GM13977 (cell line): ENCODE measurements at regions not wholly inside any gene's neighbourhood (a gene's known extent, or its start where the extent isn't known, plus 50 kb on each side); places are given as distances from the start of the nearest gene placed in this dataset.

Experiments
- DNase-seq: peaks from one replicate; pipeline ENCODE4 v3.0.0; 2012; ENCODE audit warnings: low spot score
- CTCF ChIP-seq: IDR thresholded peaks from 2 replicates; pipeline ENCODE4 v1.5.1; 2012; ENCODE audit warnings: mild to moderate bottlenecking, control low read depth; ENCODE audit not compliant: insufficient read depth; ENCODE audit errors: extremely low read depth, missing control alignments
- in situ Hi-C: fragments of 300-500 bp; cut with MboI; formaldehyde crosslinking; loops from one replicate; pipeline ENCODE4 v1.12.0; 2022; ENCODE audit warnings: low sequenced_read_pairs, low pct_unique_long_range_greater_than_20kb, mixed read lengths, inconsistent platforms; ENCODE audit not compliant: unreplicated experiment

GRCh38 chr3:30154853-30155252 lies 451.5 kb upstream of the TGFBR2 start:
- in situ Hi-C loops = no loop called here
- no peak for TF ChIP-seq CTCF

GRCh38 chr3:30155755-30156154 lies 450.6 kb upstream of the TGFBR2 start:
- no peak for DNase-seq
- in situ Hi-C loops = no loop called here
- no peak for TF ChIP-seq CTCF

More at GRCh38 chr3:30154853-30155252, 451.5 kb upstream of the TGFBR2 start:
- no peak for DNase-seq

DNA sequence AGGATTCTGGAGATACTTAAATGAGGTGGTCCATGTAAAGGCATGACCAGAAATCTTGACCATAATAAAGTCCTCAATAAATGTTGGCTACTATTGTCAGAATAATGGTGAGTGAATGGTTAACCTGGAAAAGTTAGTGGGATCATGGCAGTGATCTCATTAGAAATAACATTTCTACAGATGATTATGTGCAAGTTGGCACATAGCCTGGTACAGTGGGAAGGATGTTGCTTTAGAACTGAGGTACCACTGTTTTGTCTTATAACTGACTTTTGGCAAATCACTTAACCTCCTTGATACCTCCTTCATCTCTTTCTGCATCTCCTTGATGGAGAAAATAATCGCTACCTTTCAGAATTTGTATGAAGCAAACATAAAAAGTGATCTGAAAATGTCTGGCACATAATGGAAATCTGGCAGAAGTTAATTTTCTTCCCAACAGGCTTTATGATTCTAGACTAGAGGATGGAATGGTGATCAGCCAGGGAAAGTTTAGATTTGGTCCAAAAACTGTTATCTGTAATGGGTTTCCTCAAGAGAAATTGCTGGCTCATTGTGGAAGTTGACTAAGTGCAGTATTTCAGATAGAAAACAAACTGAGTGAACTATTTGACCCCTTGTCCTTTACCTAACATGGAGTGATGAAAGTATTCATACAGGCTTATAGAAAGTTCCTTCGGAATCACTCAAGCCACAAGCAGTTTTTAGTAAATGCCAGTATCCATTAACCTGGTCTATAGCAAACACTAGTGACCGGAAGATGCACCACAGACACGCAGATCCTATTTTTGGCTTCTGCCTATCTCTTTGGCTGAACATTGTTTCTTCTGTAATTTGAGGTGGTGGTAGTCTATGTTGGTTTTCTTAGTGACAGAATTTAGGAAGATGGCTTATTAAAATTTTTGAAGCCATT lies 449.6 kb upstream of the TGFBR2 start:
- no peak for DNase-seq
- in situ Hi-C loops = no loop called here

DNA sequence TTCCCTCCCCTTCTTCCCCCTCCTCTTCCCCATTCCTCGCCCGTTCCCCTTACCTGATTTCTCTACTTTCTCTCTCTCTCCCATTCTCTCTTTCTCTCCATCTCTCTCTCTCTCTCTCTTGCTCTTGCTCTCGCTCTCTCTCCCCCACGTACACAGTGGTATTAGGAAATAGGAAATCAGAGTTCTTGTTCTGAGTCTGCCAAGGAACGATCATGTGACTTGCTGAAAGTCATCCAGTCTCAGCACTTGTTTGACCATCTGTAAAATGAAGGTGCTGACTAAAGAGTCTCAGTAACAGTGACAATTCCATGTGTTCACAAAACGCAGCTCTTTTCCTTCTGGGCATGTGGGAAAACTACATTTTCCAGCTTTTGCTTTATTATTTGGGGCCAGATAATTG lies 445.0 kb upstream of the TGFBR2 start:
- in situ Hi-C loops = no loop called here
- no peak for DNase-seq

More for the DNA sequence above, 449.6 kb upstream of the TGFBR2 start:
- TF ChIP-seq CTCF = no peak

GRCh38 chr3:30162579-30162978 lies 443.8 kb upstream of the TGFBR2 start:
- no peak for TF ChIP-seq CTCF
- DNase-seq = no peak

More for the DNA sequence above, 445.0 kb upstream of the TGFBR2 start:
- TF ChIP-seq CTCF = no peak

DNA sequence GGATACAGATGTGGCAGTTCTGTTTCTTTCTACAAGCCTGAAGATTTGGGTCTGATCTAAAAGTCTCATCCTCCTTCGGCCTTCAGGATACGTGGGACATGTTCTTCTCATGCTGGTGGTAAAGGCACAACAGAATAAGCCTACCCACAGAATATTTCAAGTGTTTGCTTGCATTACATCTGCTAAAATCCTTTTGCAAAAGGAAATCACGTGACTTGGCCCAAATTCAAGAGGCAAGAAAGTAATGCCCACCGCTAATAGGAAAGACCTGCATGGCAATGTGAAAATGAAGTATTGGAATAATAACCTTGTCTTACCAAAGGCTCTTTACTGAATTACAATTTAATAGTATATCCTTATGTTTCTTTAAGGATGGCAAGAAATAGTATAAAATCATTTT lies 439.9 kb upstream of the TGFBR2 start:
- in situ Hi-C loops = no loop called here
- TF ChIP-seq CTCF = no peak

More at GRCh38 chr3:30162579-30162978, 443.8 kb upstream of the TGFBR2 start:
- in situ Hi-C loops = no loop called here

More for the DNA sequence above, 439.9 kb upstream of the TGFBR2 start:
- DNase-seq = no peak
